ENCODE measurements at regions not wholly inside any gene's neighbourhood (a gene's known extent, or its start where the extent isn't known, plus 50 kb on each side); places are given as distances from the start of the nearest gene placed in this dataset.

DNA sequence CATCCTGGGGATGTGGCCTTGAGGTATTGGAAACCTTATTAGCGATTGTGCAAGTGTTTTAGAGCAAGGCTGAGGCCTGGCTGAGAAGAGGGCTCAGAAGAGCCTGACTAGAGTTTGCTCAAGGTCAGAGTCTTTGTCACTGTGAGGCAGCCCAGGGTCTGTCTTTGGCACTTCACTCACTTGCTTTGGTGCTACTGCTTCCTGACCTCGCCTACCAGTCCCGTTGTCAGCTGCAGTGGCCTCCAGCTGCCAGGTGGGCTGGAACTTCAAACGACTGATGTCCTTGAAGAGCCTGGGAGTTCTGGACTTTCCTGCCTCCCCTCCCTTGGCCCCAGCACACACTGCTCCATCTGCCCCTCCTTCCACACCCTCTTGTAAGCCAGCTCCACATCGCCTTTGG is 228.0 kb downstream of the SNX18 start:
- DNase-seq (ENCODE audit: low read depth in 1 of 2, low spot score in 1 of 2): no peak

DNA sequence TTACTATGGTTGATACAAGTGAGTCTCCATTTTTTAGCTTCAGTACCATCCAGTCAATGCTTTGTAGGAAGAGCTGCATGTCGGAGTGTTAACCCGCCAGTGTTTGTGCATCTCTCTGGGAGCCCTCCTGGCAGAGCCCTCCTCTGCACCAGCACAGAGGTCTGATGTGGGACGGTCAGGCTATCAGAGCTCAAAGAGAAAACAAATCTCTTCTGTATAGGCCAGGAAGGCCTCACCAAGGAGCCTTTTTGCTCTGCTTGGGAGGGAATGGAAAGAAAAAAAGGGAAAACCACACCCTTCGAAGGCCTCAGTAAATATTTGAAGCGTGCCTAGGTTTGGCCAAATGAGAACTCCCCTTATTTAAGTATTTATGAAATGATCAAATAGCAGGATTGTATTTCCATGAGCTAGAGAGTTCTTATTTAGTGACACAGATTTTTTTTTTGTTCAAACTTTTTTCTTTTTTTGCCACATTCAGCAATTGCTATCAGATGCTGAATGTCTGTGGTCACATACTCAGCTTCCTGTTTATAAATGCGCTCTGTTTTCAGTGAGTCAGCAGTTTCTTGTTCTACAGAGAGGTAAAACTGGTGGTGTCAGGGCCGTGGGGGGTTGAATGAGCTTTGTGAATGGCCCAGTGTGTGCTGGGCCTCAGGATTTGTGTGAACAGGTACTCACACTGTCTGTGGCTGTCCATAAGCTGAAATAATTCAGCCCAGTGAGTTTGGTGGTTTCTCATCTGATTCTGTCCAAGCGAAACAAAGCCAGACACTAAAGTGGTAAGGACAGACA is 226.6 kb downstream of the SNX18 start:
- DNase-seq (ENCODE audit: low read depth in 1 of 2, low spot score in 1 of 2): peak in 1 of 2 donors; percentile 8

DNA sequence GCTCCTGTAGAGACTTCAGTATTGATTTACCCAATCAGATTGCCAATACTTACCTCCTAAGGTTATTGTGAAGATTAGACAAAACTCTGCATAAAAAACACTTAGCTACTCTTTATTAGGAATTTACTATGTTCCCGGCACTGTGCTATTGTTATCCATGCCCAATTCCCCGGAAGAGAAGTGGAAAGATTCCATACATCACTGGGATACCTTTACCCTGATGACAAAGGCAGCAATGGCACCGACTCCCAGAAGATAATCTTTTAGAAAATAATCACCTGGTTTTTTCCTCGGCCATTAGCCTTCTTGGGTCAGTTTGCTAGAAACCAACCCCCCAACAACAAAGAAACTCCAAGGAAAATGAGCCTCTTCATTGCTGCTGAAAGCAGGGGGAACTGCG is 226.0 kb downstream of the SNX18 start:
- no peak for DNase-seq (ENCODE audit: low read depth in 1 of 2, low spot score in 1 of 2)

DNA sequence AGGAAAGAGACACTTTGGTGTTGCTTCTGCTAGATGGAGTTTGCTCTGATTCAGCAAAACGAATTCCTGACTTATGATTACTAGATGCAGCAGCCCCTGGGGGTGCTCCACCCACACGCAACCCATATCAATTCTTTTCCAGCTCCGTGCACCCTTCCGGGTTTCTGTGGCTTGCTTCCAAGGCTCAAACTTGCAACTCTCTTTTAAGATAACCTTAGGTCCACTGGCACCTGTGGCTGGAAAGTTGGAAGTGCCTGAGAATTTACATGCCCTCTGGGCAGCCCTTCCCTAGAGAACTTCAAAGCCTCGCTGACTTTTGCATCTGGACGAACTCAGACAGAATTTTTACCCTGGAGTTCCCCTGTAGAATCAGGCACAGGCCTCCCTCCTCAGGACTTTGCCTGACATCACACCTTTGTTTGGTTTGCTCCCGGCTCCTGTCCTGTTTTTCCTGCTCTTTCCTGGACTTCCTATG is 224.9 kb downstream of the SNX18 start:
- no peak for DNase-seq (ENCODE audit: low read depth in 1 of 2, low spot score in 1 of 2)

DNA sequence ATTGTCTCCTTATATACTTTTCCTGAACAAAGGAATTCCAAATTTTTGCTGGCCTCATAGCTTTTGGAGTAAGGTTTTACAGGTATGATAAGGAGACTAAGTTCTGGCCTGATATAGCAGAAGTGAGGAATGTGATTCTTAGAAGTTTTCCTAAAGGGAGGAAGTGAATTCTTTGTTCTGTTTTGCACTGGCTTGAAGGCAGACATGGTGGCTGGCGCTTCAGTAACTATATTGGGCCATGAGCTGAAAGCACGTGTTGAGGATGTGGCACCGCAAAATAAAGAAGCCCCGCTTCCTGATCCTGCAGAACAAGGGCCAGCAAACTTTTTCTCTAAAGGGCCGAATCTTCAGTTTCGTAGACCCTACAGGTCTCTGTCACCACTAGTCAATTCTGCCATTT is 224.2 kb downstream of the SNX18 start:
- DNase-seq (ENCODE audit: low read depth in 1 of 2, low spot score in 1 of 2): no peak

DNA sequence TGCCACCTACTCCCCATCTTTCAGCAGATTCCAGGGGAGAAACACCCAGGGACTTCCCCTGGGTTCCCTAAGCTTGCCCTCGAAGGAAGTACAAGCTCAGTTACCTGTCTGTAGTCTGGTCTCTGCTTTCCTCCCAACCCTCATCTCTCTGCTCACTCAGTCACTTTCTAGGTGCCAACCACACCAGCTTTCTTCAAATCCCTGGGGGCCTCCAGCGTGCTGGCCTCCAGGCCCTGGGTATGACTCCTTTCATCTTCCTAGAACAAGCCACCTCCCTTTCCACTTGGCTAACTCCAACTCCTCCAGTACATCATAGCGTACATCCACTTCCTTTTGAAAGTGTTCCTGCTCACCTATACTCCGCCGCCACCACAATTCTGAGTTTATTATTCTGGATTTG is 222.6 kb downstream of the SNX18 start:
- no peak for DNase-seq (ENCODE audit: low read depth in 1 of 2, low spot score in 1 of 2)

DNA sequence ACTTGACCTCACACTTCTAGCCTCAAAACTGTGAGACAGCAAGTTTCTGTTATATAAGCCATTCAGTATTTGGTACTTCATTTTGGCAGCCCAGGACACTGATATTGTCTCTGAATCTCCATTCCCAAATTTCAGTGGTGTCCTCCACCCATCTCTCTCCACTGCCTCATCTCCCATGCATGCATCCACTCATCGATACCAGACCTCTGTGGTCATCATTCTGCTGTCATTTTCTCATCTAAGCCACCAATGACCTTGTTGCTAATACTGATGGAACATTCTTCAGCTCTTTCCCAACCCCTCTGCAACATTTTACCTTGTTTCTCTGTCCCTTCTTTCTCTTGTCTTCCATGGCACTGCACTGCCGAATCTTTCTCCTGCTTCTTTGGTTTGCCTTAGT is 221.8 kb downstream of the SNX18 start:
- no peak for DNase-seq (ENCODE audit: low read depth in 1 of 2, low spot score in 1 of 2)

DNA sequence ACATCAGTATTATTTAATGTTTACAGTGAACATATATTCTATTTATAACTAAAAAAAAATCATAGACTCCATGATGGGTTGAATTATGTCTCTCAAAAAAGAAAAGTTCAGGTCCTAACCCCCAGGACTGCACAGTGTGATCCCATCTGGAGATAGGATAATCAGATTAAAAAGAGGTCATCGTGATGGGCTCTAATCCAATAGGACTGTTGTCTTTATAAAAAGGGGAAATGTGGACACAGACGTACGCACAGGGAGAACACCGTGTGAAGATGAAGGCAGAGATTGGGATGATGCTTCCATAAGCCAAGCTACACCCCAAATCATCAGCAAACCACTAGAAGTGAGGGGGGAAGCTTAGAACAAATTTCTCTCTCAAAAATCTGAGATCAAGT is 221.4 kb downstream of the SNX18 start:
- DNase-seq (ENCODE audit: low read depth in 1 of 2, low spot score in 1 of 2): no peak

DNA sequence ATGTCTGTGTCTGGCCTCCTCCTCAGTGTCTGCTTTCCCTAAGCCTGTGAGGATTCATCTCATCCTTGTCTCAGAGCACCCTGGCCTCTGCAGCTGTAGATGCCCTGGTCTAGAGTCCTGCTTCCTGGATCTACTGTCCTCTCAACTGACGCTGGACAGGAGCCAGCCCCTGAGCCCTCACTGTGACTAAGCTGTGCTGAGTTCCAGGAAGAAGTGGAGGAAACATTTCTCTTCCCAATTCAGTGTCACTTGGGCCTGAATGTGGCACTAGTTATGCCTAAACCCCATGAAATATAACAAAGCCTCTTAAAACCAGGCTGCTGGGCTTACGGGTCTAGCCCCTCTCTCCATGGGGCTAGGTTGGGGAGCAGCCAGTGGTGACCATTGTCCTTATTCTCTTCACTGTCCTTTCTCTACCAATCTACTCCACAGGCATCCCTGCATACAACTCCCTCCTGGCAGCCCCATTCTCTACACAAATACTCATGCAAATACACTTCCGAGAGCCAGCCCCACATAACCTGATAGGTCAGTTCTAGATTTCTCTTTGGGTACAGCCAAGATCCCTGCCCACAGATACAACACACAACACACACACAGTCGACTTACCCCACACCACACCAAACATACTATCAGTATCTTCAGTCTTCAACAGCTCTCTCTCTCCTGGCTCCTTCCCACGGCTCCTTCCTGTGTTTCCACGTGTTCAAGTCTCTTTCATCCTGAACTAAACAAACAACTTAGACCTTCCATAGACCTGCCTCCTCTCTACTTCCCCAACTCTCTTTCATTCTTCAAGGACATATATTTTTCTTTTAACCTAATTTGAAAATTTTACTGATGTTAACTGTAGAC is 220.8 kb downstream of the SNX18 start:
- no peak for DNase-seq (ENCODE audit: low read depth in 1 of 2, low spot score in 1 of 2)

DNA sequence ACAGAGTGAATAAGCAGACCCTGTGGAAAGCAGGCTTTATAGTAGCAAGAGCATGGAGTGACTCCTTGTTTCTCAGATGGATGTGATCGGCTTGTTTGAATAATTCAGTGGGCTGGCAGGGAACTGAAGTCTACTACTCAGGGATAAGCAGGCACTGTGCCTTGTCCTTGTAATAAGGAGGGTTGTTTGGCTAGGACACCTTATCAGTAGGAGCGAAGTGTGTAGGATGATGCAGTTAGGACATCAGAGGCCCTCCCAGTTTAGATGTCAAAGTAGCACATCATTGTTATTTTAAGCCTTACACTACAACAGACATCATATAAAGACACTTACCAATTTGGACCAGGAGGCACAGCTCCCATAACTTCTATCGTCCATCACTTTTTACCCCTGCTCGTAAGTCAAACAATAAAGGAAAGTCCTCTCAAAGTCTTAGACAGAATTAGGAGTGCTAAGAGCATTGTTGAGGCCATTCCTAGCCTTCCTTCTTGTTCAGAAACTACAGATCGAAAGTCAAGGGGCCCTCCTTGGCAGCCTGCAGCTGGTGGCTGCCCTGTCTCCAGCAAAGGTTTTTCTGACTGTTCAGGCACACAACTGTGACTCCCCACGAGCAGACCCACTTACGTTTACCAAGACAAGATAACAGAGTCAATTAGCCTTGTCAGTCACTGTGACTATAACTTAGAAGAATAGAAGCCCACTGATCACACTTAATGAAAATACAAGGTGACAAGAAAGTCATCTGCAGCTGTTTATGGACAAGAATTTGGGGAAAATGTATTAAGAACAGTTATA is 218.6 kb downstream of the SNX18 start:
- no peak for DNase-seq (ENCODE audit: low read depth in 1 of 2, low spot score in 1 of 2)

DNA sequence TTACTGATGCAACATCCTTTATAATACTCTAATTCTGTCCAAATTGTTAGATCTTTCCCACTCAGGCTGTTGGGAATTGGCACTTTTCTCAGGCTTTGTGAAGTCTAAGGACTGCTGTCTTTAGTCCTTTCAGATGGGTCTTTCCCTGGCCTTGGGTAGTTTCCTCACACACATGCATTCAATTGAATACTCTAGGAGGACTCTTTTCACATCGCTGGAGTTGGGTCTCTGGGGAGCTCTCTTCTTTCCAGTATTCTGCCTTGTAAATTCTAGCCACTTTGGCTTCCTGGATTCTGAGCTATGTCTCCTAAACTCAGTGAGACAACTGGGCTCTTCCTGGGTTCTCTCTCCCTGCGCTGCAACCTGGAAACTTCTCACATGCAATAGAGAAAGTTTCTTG is 215.5 kb downstream of the SNX18 start:
- DNase-seq (ENCODE audit: low read depth in 1 of 2, low spot score in 1 of 2): no peak

DNA sequence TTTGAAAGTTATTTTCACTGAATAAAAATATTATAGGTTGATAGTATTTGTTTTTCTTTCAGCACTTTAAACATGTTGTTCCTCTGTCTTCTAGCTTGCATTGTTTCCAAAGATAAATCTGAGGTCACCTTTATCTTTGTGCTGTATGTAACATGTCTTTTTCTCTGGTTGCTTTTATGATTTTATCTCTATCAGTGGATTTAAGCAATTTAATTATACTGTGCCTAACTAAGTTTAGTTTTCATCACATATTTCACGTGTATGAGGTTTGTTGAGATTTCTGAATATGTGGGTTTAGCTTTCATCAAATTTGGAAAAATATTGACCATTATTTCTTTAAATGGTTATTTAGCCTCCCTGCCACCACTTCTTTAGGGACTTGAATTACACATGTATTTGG is 214.5 kb downstream of the SNX18 start:
- no peak for DNase-seq (ENCODE audit: low read depth in 1 of 2, low spot score in 1 of 2)

DNA sequence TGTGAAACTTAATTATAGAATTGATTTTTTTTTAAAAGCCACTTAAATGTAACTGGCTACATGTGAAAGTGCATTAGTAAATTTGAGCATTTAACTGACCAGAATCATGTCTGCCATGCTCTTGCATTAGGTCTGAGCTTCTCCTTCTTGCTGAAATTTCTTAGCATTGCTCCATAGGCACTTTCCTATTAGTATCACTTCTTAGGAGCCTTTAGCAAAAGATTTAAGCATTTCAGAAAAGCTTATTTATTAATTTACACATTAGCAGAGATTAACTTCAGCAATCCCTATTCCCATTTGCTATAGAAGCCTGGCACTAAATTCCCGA is 211.0 kb downstream of the SNX18 start:
- DNase-seq (ENCODE audit: low read depth in 1 of 2, low spot score in 1 of 2): no peak

DNA sequence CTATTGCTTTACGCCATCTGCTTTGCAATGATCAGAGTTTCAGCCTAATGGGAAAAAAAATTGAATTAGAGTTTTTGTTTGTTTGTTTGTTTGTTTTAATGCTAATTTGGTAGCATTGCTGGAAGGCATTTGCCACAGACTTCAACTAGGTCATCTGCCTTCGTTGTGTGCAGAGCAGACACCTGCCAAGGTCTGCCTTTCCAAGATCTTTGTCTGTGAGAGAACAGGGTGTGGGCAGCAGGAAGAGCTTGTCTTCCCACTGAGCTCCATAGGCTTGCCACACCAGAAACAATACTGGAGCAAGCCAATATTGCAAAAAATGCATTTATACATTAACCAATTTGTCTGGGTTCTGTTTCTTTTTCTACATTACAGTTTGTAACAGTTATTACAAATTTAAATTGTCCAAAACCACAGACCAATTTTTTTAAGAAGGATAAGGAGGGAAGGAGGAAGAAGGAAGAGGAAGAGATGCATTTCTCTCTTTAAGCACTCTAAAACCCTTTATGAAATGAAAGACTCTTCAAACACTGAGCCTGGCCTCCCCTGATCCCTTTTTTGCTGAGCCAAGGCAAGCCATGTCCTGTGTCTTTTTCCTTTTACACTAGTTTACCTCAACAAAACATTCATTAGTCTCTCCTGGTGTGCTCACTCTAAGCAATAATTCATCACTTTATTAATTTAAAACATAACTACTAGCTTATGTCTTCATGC is 210.5 kb downstream of the SNX18 start:
- DNase-seq (ENCODE audit: low read depth in 1 of 2, low spot score in 1 of 2): no peak

DNA sequence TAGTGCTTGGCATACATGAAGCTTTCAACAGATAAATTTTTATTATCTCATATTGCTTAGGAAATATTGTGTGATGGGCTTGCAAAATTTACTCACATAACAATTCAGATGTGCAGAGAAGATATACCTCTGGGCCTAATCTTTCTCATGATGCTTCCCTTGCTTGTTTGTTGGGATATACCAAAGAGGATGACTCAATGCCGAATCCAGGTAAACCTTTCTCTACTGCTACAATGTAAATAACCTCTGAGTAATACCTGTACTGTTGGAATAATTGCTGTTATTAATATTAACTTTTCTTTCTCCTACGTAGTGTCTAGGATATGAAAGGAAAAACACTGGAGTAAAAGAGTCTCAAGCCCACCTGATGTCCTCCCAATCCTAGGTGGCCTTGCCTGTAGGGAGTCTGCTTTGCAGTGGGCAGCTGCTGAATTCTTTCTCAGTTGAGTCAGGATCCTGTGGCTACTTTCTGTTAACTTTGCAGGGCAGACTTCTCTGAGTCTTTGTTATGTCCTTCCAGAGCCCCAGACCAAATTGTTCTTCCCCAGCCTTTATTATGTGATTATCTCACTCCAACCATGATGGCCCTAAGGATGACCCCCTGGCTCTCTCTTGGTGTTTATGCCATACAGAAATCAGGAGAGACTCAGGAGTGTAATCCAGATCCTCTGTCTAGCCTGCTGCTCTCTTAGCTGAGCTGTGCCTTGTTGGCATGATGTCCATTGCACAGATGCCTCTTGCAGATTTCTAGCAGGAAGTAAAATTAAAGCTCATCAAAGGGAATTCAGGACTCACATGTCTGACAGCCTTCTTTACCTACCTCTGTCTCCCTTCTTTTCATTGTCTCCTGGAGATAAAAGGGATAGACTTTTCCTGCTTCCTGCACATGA is 208.1 kb downstream of the SNX18 start:
- no peak for DNase-seq (ENCODE audit: low read depth in 1 of 2, low spot score in 1 of 2)

DNA sequence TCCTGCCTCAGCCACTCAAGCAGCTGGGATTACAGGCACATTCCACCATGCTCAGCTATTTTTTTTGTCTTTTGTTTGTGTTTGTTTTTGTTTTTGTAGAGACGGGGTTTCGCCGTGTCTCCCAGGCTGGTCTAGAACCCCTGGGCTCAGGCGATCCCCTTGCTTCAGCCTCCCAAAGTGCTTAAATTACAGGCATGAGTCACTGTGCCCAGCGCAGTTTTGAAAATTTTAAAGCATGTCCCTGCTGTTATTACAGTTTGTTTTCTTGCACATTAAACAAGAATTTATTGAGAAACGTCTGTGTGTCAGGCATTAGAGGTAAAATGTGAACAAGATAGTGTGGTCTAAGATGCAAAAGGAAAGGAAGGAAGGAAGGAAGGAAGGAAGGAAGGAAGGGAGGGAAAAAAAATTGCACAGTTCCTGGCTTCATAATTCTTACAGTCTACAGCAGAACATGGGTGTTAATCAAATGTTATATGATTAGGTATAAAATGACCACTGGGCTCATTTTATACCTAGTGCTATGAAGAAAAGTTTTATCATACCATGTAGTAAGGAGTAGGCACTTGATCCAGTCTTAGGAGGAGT is 205.4 kb downstream of the SNX18 start:
- DNase-seq (ENCODE audit: low read depth in 1 of 2, low spot score in 1 of 2): no peak

DNA sequence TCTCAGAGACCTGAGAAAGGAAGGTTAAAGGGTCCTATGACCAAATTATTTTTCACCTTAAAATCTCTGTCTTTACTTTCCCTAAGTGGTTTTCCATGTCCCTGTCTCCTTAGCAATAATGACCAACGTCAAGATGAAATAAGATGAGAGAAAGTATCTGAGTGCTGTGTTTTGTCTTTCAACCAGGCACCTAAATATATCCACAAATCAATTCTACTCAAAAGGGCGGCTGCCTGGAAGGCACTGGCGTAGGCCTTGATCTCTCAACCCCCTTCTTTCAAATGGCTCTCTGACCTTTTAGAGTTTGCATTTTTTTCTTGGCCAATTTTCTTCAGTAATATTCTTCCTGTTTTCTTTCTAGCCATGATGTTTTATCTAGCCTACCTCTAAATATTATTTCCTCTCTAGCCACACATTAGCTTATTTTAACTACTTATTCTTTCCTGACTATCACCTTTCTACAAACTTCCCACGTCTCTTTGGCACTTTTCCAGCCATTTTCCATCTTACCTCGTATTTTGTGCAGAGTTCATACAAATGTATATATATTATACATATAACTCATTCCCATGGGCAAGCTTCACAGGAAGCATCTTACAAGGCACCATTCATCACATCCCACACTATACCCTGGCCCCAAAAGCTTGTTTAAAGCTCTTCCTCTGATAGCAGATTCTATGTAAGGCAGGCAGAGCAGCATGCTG is 204.5 kb downstream of the SNX18 start:
- no peak for DNase-seq (ENCODE audit: low read depth in 1 of 2, low spot score in 1 of 2)

DNA sequence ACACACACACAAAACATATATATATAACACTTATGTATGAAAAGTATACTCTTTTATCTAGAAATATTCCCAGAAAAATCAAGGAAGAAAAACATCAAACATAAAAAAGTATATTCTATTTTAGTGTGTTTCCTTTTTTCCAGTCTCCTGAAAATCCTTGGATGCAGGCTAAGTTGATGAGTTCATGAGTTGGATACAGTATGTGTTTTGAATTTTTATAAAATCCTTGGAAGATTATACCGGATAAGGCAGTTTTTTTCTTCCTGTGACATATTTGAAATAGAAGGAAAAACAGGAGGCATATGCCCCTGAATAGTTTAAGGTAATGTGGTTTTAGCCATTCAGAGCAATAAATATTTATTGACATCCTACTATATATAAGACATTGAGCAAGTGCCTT is 203.6 kb downstream of the SNX18 start:
- DNase-seq (ENCODE audit: low read depth in 1 of 2, low spot score in 1 of 2): no peak

DNA sequence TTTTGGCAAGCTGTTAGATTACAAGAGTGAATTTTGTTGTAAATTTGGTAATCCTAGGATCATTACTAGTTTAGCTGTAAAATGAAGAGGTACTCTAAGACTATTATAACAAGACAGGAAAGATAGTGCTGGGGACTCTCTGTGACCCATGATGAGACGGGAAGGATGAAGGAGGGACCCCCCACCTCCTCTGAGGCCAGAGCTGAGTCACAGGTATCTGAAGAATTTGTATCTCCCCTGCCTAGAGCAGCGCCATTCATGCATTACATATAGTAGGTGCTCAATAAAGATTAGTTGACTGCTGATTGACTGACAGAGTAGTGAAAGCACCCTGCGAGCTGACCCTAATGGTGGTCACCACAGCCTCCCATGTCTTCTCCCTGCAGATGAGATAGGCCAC is 202.8 kb downstream of the SNX18 start:
- no peak for DNase-seq (ENCODE audit: low read depth in 1 of 2, low spot score in 1 of 2)
